HUES48 (cell line): ENCODE measurements at regions not wholly inside any gene's neighbourhood (a gene's known extent, or its start where the extent isn't known, plus 50 kb on each side); places are given as distances from the start of the nearest gene placed in this dataset.

Experiments used
- H3K27ac ChIP-seq: one replicate; pipeline ENCODE4 v1.7.0; 2013; ENCODE audit warnings: low read depth, low read length, inconsistent platforms
- H3K27me3 ChIP-seq: 2 replicates; pipeline ENCODE4 v1.6.1; 2013; ENCODE audit warnings: mild to moderate bottlenecking, low read length; ENCODE audit not compliant: control insufficient read depth, insufficient read depth
- H3K36me3 ChIP-seq: 2 replicates; pipeline ENCODE4 v1.6.1; 2013; ENCODE audit warnings: low read length; ENCODE audit not compliant: control insufficient read depth, insufficient read depth
- H3K4me1 ChIP-seq: 2 replicates; pipeline ENCODE4 v1.6.1; 2013; ENCODE audit warnings: mild to moderate bottlenecking, low read length; ENCODE audit not compliant: control insufficient read depth, insufficient read depth
- H3K4me3 ChIP-seq: 2 replicates; pipeline ENCODE4 v1.5.1; 2013; ENCODE audit warnings: mild to moderate bottlenecking, low read depth, low read length
- H3K9ac ChIP-seq: 2 replicates; pipeline ENCODE4 v1.6.1; 2013; ENCODE audit warnings: mild to moderate bottlenecking, low read depth, low read length, moderate library complexity
- H3K9me3 ChIP-seq: 2 replicates; pipeline ENCODE4 v1.6.1; 2013; ENCODE audit warnings: low read length; ENCODE audit not compliant: control insufficient read depth, insufficient read depth

DNA sequence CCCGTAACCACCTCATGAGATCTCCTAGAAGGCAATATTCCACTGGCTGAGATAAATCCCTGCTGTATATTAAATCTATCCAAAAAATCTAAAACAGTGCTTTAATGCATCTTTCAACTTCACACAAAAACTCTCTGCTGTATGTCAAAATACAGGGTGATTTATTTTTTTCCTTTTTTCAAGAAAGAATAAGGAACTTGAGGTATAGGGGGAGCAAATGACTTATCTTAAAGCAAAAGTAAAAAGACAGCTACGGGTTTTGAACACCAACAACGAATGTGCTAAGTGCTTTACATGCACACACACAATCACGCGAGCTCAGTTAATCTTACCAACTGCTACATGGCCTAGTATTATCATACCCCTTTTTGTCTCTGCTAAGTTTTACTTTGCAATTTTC, 168.9 kb upstream of the PHF14 start:
- Histone ChIP-seq H3K36me3 (no peaks in the 10 kb centered on the region), H3K9ac (no peak overlapping the region), H3K4me3 (no peak overlapping the region), H3K27ac (no peak overlapping the region), H3K9me3 (no peaks in the 10 kb centered on the region), H3K4me1 (no peaks in the 10 kb centered on the region), H3K27me3 (no peaks in the 10 kb centered on the region)

DNA sequence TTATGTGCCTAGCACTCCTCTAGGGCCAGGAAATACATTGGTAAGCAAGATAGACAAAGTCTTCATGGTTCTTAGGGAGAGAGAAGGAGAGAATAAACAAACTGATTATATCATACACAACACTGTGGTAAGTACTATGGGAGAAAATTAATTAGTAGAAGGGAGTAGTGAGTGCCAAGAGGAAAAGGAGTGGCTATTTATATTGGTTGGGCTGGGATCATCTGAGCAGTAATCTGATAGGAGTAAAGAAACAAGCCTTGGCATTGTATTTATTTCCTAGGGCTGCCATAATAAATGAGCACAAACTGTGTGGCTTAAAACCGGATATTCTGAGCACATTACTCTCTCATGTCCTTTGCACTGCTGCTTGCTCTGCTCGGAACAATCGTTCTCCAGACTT, 158.1 kb upstream of the PHF14 start:
- Histone ChIP-seq H3K4me1 (no peaks in the 10 kb centered on the region), H3K27ac (no peak overlapping the region), H3K36me3 (no peaks in the 10 kb centered on the region), H3K9ac (no peak overlapping the region), H3K27me3 (no peaks in the 10 kb centered on the region), H3K9me3 (peaks cover 8% of the 10 kb centered on the region; the same call in 1 of the 2 replicates), H3K4me3 (no peak overlapping the region)

DNA sequence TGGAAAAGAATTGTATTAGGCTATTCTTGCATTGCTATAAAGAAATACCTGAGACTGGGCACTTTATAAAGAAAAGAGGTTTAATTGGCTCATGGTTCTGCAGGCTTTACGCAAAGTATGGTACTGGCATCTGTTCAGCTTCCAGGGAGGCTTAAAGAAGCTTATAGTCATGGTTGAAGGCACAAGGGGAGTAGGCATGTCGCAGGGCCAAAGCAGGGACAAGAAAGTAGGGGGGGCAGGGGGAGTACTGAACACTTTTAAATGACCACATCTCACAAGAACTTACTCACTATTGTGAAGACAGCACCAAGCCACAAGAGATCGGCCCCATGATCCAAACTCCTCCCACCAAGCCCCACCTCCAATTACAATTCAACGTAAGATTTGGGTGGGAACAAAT, 152.5 kb upstream of the PHF14 start:
- Histone ChIP-seq H3K4me3 (no peak overlapping the region), H3K27me3 (no peaks in the 10 kb centered on the region), H3K9me3 (no peaks in the 10 kb centered on the region), H3K9ac (no peak overlapping the region), H3K36me3 (no peaks in the 10 kb centered on the region), H3K27ac (no peak overlapping the region), H3K4me1 (no peaks in the 10 kb centered on the region)

DNA sequence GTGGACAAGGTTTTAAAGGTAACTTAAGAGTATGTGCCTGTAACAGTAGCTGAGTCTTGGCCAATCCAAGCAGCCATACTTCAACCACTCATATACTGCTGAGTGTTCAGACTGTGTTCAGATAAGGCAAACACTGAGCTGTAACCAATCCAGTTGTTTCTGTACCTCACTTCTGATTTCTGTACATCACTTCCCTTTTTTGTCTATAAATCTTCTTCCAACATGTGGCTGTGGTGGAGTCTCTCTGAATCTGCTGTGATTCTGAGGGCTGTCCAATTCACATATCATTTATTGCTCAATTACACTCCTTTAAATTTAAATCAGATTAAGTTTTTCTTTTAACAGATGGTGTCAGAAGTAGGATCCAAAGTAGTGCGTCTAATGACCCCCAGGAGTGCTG, 149.5 kb upstream of the PHF14 start:
- Histone ChIP-seq H3K27ac (no peak overlapping the region), H3K9me3 (no peaks in the 10 kb centered on the region), H3K4me3 (no peak overlapping the region), H3K9ac (no peak overlapping the region), H3K4me1 (no peaks in the 10 kb centered on the region), H3K36me3 (no peaks in the 10 kb centered on the region), H3K27me3 (no peaks in the 10 kb centered on the region)

DNA sequence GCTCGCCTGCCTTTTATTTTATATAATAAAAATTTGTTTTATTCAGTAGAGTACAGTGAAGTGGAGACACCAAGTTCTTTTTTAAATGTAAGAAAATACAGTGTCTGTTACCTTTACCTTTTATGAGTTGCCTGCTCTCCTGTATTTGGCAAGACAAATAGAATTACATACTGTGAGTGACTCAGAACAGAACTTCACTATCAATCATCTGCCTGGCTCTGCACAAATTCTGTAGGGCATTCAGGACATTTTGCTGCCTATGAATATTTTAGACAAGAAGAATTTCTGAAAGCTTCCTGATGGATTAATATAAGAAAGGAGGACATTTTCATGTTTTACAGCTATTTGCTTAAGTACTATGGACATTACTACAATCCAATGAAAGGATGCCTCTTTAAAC, 135.4 kb upstream of the PHF14 start:
- Histone ChIP-seq H3K4me3 (no peak overlapping the region), H3K4me1 (no peaks in the 10 kb centered on the region), H3K27ac (no peak overlapping the region), H3K36me3 (no peaks in the 10 kb centered on the region), H3K9me3 (no peaks in the 10 kb centered on the region), H3K9ac (no peak overlapping the region), H3K27me3 (no peaks in the 10 kb centered on the region)

DNA sequence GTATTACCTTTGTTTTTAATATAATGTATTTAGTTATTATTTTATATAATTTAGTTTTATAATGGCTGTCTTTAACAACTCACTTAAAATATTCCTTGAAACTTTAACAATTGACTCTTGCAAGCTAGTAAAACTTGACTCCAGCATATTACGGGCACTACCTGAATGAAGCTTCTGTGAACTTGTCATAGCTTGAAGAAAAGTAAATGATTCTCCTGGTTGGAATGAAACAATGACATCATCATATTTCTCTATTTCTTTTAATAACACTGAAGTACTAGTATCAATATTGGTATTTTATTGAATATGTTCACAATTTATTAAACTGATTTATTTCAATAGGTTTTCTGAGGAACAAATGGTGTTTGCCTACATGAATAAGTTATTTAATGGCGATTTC, 128.4 kb upstream of the PHF14 start:
- H3K27ac ChIP-seq = no peak overlapping the region

DNA sequence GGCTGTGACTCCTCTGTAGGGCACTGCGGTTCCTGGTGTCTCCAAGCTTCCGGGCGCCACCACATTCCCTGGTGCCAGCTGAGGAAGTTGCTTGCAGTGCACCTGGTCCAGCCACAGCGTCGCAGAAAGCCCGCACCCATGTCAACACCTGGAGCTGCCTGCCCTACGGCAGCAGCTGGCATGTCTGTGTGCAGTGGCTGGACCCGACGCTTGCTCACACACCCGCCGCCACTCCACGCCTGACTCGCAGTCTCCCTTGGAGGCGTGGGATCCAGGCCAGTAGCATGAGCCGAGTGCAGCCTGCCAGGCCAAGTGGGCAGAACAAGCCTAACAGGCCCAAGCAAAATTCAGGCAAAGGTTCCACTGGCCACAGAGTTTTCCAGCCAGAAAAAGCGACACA, 118.1 kb upstream of the PHF14 start:
- H3K9ac ChIP-seq = no peak overlapping the region

More for the DNA sequence above, 128.4 kb upstream of the PHF14 start:
- H3K4me3 ChIP-seq = no peak overlapping the region
- no peaks in the 10 kb centered on the region for H3K27me3 ChIP-seq
- no peak overlapping the region for H3K9ac ChIP-seq
- H3K4me1 ChIP-seq = no peaks in the 10 kb centered on the region
- H3K36me3 ChIP-seq = no peaks in the 10 kb centered on the region
- no peaks in the 10 kb centered on the region for H3K9me3 ChIP-seq

DNA sequence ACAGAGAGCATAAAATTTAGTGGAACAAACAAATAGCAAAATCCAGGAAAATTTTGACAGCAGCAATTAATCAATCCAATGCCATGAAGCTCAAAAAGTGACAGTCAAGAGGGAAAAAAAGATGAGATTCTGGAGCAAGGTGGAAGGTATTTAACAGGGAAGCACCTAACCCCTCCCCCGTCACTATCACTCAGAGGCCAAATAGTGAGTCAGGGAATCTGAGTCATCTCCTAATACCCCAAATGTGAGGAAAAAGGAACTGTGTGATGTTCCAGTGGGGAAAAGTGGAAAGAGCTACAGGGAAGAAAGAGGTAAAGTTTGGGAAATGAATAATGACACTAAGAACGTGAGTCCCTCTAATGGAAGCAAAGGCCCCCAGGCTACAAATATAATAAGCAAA, 113.2 kb upstream of the PHF14 start:
- Histone ChIP-seq H3K4me3 (no peak overlapping the region), H3K36me3 (no peaks in the 10 kb centered on the region), H3K9ac (no peak overlapping the region), H3K27me3 (no peaks in the 10 kb centered on the region), H3K9me3 (no peaks in the 10 kb centered on the region), H3K27ac (no peak overlapping the region), H3K4me1 (peaks cover 7% of the 10 kb centered on the region; the same call in 1 of the 2 replicates)

More for the DNA sequence above, 118.1 kb upstream of the PHF14 start:
- H3K4me3 ChIP-seq = no peak overlapping the region
- H3K27me3 ChIP-seq = no peaks in the 10 kb centered on the region
- H3K4me1 ChIP-seq = peaks cover 4% of the 10 kb centered on the region; the same call in 1 of the 2 replicates
- H3K36me3 ChIP-seq = no peaks in the 10 kb centered on the region
- H3K9me3 ChIP-seq = no peaks in the 10 kb centered on the region
- H3K27ac ChIP-seq = no peak overlapping the region

DNA sequence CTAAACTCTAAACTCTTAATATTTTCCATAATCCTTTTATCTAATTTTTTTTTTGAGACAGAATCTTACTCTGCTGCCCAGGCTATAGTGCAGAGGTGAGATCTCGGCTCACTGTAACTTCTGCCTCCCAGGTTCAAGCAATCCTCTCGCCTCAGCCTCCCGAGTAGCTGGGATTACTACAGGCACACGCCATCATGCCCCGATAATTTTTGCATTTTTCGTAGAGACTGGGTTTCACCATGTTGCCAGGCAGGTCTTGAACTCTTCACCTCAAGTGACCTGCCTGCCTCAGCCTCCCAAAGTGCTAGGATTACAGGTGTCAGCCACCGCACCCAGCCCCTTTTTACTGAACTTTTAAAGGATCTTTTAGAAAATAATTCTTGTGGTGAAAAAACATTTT, 110.2 kb upstream of the PHF14 start:
- Histone ChIP-seq H3K4me3 (no peak overlapping the region), H3K9ac (no peak overlapping the region), H3K9me3 (no peaks in the 10 kb centered on the region), H3K4me1 (peaks cover 7% of the 10 kb centered on the region; the same call in 1 of the 2 replicates), H3K27ac (no peak overlapping the region), H3K36me3 (no peaks in the 10 kb centered on the region), H3K27me3 (no peaks in the 10 kb centered on the region)

DNA sequence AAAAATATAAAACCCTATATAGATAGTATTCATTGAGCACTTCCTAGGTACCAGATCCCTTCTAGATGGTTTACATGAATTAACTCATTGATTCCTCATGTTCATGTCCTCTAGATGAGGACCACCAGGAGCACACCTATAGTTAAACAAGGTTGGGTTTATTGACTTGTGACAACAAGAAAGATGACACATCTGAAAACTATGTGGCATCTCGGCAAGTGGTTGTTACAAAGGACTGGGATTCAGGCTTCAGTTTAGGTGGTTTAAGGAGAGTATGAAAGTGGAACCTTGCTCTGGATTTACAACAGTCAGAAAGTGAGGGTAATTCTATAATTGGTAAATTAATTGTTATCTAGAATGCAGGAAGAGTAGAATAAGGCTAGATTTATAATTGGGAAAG, 99.0 kb upstream of the PHF14 start:
- Histone ChIP-seq H3K4me1 (no peaks in the 10 kb centered on the region), H3K27me3 (no peaks in the 10 kb centered on the region), H3K9me3 (no peaks in the 10 kb centered on the region), H3K27ac (no peak overlapping the region), H3K9ac (no peak overlapping the region), H3K4me3 (no peak overlapping the region), H3K36me3 (no peaks in the 10 kb centered on the region)

DNA sequence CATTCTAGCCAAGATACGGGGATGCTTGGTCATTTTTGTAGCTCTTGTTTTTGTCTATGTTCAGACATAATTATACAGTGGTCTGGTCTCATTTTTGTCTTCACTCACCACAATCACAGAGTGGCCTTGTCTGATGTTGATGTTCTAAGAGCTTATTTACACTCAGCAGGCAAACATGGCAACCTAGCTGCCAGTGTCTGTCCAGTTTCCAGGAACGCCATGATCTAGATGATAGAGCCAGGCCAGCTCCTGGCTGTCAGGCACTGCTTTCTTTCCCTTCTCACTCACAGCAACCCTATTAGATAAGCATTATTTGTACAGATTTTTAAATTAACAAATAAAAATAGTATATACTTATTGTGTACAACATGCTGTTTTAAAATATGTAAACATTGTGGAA, 98.6 kb upstream of the PHF14 start:
- no peak overlapping the region for H3K27ac ChIP-seq
- no peaks in the 10 kb centered on the region for H3K36me3 ChIP-seq
- H3K9me3 ChIP-seq = no peaks in the 10 kb centered on the region
- H3K4me1 ChIP-seq = no peaks in the 10 kb centered on the region
- H3K4me3 ChIP-seq = no peak overlapping the region
- no peaks in the 10 kb centered on the region for H3K27me3 ChIP-seq
- no peak overlapping the region for H3K9ac ChIP-seq

DNA sequence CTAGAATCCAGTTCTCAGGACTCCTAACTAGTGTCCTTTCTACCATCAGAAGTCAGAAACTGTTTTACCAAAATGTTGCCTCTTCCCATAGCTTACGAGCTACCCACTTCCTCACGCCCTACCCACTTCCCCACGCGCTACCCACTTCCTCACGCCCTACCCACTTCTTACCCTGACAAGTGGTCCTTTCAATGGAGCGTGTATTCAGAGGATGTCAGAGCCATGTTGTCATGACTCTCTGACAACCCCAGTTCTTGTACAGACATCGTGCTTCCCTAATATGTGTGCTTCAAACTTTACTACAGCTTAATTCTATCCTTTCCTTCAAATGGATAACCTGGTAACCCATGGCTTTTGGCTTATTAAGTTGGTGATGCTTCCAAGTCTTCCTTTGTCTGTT, 84.8 kb upstream of the PHF14 start:
- H3K9ac ChIP-seq = no peak overlapping the region
- no peaks in the 10 kb centered on the region for H3K4me1 ChIP-seq
- no peak overlapping the region for H3K4me3 ChIP-seq
- no peaks in the 10 kb centered on the region for H3K9me3 ChIP-seq
- no peaks in the 10 kb centered on the region for H3K27me3 ChIP-seq
- H3K27ac ChIP-seq = no peak overlapping the region
- H3K36me3 ChIP-seq = no peaks in the 10 kb centered on the region
